GM12878 (cell line): ENCODE measurements at regions not wholly inside any gene's neighbourhood (a gene's known extent, or its start where the extent isn't known, plus 50 kb on each side); places are given as distances from the start of the nearest gene placed in this dataset.

ENCODE experiments used
- ATAC-seq: fragments of 200-7000 bp; cut with Tn5 transposase; 3 replicates; pipeline ENCODE4 v1.9.1; 2020; ENCODE audit warnings: mild to moderate bottlenecking, moderate library complexity
- BruUV-seq: library from RNA; stranded (reverse); fragments of 400-500 nt; replicated peaks from 2 replicates; lab custom pipeline; 2021; lab: Mats Ljungman, UMichigan
- CTCF ChIA-PET: fragments of 300-600 bp; sonication (Branson Sonifier 250); formaldehyde crosslinking; extraction: SDS; loops from one replicate; lab custom pipeline; 2021; ENCODE audit warnings: inconsistent platforms; lab: Yijun Ruan, JAX
- POLR2A ChIA-PET: fragments of 350-600 bp; formaldehyde crosslinking; extraction: SDS; loops from one replicate; lab custom pipeline; 2021; ENCODE audit warnings: inconsistent platforms; lab: Charles Lee
- RAD21 ChIA-PET: fragments of 300-600 bp; sonication (Branson Sonifier 250); formaldehyde crosslinking; loops from one replicate; lab custom pipeline; 2023; ENCODE audit warnings: antibody characterized with exemption; ENCODE audit not compliant: unreplicated experiment; lab: Charles Lee
- SMC1A ChIA-PET: fragments of 300-600 bp; sonication (Branson Sonifier 250); formaldehyde crosslinking; loops from one replicate; lab custom pipeline; 2023; ENCODE audit not compliant: unreplicated experiment, uncharacterized antibody; lab: Charles Lee
- DNase-seq: peaks from one replicate; pipeline ENCODE4 v3.0.0-alpha.2; 2011; ENCODE audit warnings: low read depth, low spot score
- FAIRE-seq: peaks from 3 replicates; lab custom pipeline; 2011; peaks lifted over from hg19 to GRCh38; lab: Jason Lieb, UNC
- H2AFZ ChIP-seq: 2 replicates; pipeline ENCODE4 v1.6.0; 2011; ENCODE audit warnings: low read depth, low read length, control low read depth; ENCODE audit not compliant: control insufficient read depth
- H3K27ac ChIP-seq: 2 replicates; pipeline ENCODE4 v1.5.1; 2011; ENCODE audit warnings: control low read depth; ENCODE audit not compliant: control insufficient read depth, insufficient read depth
- H3K27me3 ChIP-seq, 2 experiments: replicated peaks in 1 of 2; 2 replicates each; pipeline versions ENCODE4 v1.6.0 to v1.6.1; 2011; ENCODE audit warnings: low read length in 1 of 2; ENCODE audit not compliant: control insufficient read depth in 2 of 2, insufficient read depth in 2 of 2
- H3K36me3 ChIP-seq, 2 experiments: 2 replicates each; pipeline ENCODE4 v1.5.1; 2011; ENCODE audit warnings: low read length in 1 of 2; ENCODE audit not compliant: control insufficient read depth in 2 of 2, insufficient read depth in 2 of 2
- H3K4me1 ChIP-seq: 2 replicates; pipeline ENCODE4 v1.6.1; 2011; ENCODE audit warnings: mild to moderate bottlenecking, low read length, moderate library complexity, mixed read lengths; ENCODE audit not compliant: control insufficient read depth, insufficient read depth
- H3K4me2 ChIP-seq: 2 replicates; pipeline ENCODE4 v1.6.0; 2011; ENCODE audit warnings: control low read depth; ENCODE audit not compliant: control insufficient read depth, insufficient read depth
- H3K4me3 ChIP-seq: fragments of 200-600 bp; sonication (generic); 2 replicates; pipeline ENCODE4 v1.5.1; 2016
- H3K79me2 ChIP-seq: 2 replicates; pipeline ENCODE4 v1.6.0; 2011; ENCODE audit warnings: low read length; ENCODE audit not compliant: control insufficient read depth, insufficient read depth
- H3K9ac ChIP-seq: 2 replicates; pipeline ENCODE4 v1.8.0; 2011; ENCODE audit warnings: low read length, control low read depth, mixed read lengths; ENCODE audit not compliant: control insufficient read depth, insufficient read depth
- H3K9me3 ChIP-seq: replicated peaks from 3 replicates; pipeline ENCODE4 v1.5.1; 2011; ENCODE audit warnings: mild to moderate bottlenecking, low read length; ENCODE audit not compliant: control insufficient read depth, insufficient read depth
- H4K20me1 ChIP-seq: 2 replicates; pipeline ENCODE4 v1.6.0; 2011; ENCODE audit not compliant: control insufficient read depth, insufficient read depth
- CBFB ChIP-seq: IDR thresholded peaks from 2 replicates; pipeline ENCODE4 v1.6.1; 2016; ENCODE audit warnings: antibody characterized with exemption, low read depth
- HDGF ChIP-seq: fragments of 450-650 bp; IDR thresholded peaks from 2 replicates; pipeline ENCODE4 v1.6.1; 2016; ENCODE audit warnings: antibody characterized with exemption
- KDM1A ChIP-seq: fragments of 200-600 bp; sonication (generic); IDR thresholded peaks from 2 replicates; pipeline ENCODE4 v1.6.1; 2016; ENCODE audit warnings: borderline replicate concordance
- MLLT1 ChIP-seq: fragments of 450-650 bp; IDR thresholded peaks from 2 replicates; pipeline ENCODE4 v1.6.1; 2016; ENCODE audit warnings: mild to moderate bottlenecking
- NBN ChIP-seq: fragments of 450-650 bp; IDR thresholded peaks from 2 replicates; pipeline ENCODE4 v1.6.1; 2016
- SMC3 ChIP-seq: IDR thresholded peaks from 2 replicates; pipeline ENCODE4 v1.6.1; 2011; ENCODE audit warnings: low read length, improper control_type of control experiment, borderline replicate concordance
- SP1 ChIP-seq: IDR thresholded peaks from one replicate; pipeline ENCODE4 v1.6.1; 2011; ENCODE audit warnings: low read depth, low read length
- SREBF1 ChIP-seq: IDR thresholded peaks from 2 replicates; pipeline ENCODE4 v1.6.1; 2012; ENCODE audit warnings: mild to moderate bottlenecking, low read length
- SUZ12 ChIP-seq: fragments of 200-600 bp; sonication (generic); IDR thresholded peaks from one replicate; pipeline ENCODE4 v1.6.1; 2018; ENCODE audit warnings: antibody characterized with exemption, mild to moderate bottlenecking; ENCODE audit not compliant: unreplicated experiment
- WGBS: methylation state at CpG from one replicate; pipeline ENCODE4 v1.1.6; 2016; ENCODE audit warnings: low lambda C conversion rate; ENCODE audit not compliant: insufficient replicate concordance, insufficient coverage; ENCODE audit errors: missing lambda C conversion rate; 5-methylcytosine and 5-hydroxymethylcytosine counted together
- in situ Hi-C: fragments of 300-500 bp; cut with MboI; formaldehyde crosslinking; loops from 9 replicates; pipeline ENCODE4 v1.14.3; 2018; ENCODE audit warnings: mixed read lengths
- intact Hi-C: fragments of 100-400 bp; cut with micrococcal nuclease; formaldehyde crosslinking; loops from one replicate; pipeline ENCODE4 v1.14.2; 2022; ENCODE audit not compliant: unreplicated experiment
- TF ChIP-seq, protein P1 (sequence below): fragments of 450-650 bp; IDR thresholded peaks from 2 replicates; pipeline ENCODE4 v1.6.1; 2014; ENCODE audit warnings: mild to moderate bottlenecking
- TF ChIP-seq, protein P2 (sequence below): IDR thresholded peaks from 2 replicates; pipeline ENCODE4 v1.6.1; 2011; ENCODE audit warnings: borderline replicate concordance, low read depth, mild to moderate bottlenecking, moderate library complexity, mixed read lengths, low read length; ENCODE audit not compliant: insufficient read depth; ENCODE audit errors: extremely low read length
- TF ChIP-seq, protein P3 (sequence below): IDR thresholded peaks from 2 replicates; pipeline ENCODE4 v1.6.1; 2012; ENCODE audit warnings: low read depth, low read length, improper control_type of control experiment

GRCh38 chr12:83468988-83469908 lies 782.5 kb downstream of the TMTC2 start:
- TF ChIP-seq SP1, result no peak
- no peak for TF ChIP-seq SUZ12
- TF ChIP-seq HDGF, result no peak
- TF ChIP-seq MLLT1, result no peak
- TF ChIP-seq SMC3, result no peak
- no peak for TF ChIP-seq NBN
- no peak for TF ChIP-seq CBFB
- TF ChIP-seq, protein P1, sequence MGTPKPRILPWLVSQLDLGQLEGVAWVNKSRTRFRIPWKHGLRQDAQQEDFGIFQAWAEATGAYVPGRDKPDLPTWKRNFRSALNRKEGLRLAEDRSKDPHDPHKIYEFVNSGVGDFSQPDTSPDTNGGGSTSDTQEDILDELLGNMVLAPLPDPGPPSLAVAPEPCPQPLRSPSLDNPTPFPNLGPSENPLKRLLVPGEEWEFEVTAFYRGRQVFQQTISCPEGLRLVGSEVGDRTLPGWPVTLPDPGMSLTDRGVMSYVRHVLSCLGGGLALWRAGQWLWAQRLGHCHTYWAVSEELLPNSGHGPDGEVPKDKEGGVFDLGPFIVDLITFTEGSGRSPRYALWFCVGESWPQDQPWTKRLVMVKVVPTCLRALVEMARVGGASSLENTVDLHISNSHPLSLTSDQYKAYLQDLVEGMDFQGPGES, result no peak
- TF ChIP-seq, protein P2, sequence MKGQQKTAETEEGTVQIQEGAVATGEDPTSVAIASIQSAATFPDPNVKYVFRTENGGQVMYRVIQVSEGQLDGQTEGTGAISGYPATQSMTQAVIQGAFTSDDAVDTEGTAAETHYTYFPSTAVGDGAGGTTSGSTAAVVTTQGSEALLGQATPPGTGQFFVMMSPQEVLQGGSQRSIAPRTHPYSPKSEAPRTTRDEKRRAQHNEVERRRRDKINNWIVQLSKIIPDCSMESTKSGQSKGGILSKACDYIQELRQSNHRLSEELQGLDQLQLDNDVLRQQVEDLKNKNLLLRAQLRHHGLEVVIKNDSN, result no peak
- TF ChIP-seq KDM1A, result no peak
- no peak for TF ChIP-seq SREBF1
- TF ChIP-seq, protein P3, sequence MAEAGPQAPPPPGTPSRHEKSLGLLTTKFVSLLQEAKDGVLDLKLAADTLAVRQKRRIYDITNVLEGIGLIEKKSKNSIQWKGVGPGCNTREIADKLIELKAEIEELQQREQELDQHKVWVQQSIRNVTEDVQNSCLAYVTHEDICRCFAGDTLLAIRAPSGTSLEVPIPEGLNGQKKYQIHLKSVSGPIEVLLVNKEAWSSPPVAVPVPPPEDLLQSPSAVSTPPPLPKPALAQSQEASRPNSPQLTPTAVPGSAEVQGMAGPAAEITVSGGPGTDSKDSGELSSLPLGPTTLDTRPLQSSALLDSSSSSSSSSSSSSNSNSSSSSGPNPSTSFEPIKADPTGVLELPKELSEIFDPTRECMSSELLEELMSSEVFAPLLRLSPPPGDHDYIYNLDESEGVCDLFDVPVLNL, result no peak
- SMC1A ChIA-PET, result no interaction called here
- RAD21 ChIA-PET, result no interaction called here
- Histone ChIP-seq H3K27me3 (no peaks in the 10 kb centered on the region), H3K27ac (no peak overlapping the region), H3K4me2 (no peak overlapping the region), H3K9ac (no peak overlapping the region), H3K36me3 (no peaks in the 10 kb centered on the region), H4K20me1 (no peaks in the 10 kb centered on the region), H3K4me1 (no peaks in the 10 kb centered on the region), H3K9me3 (no peaks in the 10 kb centered on the region), H3K4me3 (no peak overlapping the region), H2AFZ (no peak overlapping the region), H3K79me2 (no peaks in the 10 kb centered on the region)
- BruUV-seq, result no TSS peak
- DNase-seq, result no peak
- POLR2A ChIA-PET, result no interaction called here
- CTCF ChIA-PET, result interaction anchor here (0.9 kb wide), 1 partner anchor 151 kb away, joined by 3 read pairs; no protein-coding TSS in a partner anchor
- no peak for FAIRE-seq
- WGBS, result 48% methylated on average over 5 of the region's 5 CpGs
- intact Hi-C loops, result no loop called here
- in situ Hi-C loops, result no loop called here
- ATAC-seq, result peak; percentile 31; the same call in 1 of the 3 replicates
